ENCODE measurements at regions not wholly inside any gene's neighbourhood (a gene's known extent, or its start where the extent isn't known, plus 50 kb on each side); places are given as distances from the start of the nearest gene placed in this dataset.

GRCh38 chr13:100790405-100790804 is 115.8 kb upstream of the TMTC4 start:
- no peak for TF ChIP-seq GATA2 (IDR thresholded peaks at IDR 0.05; ENCODE audit: low read depth, low read length)
- no peak for TF ChIP-seq GATA3 (IDR thresholded peaks at IDR 0.05; ENCODE audit: low read depth, low read length)
